BLaER1 treated with 17β-estradiol and CSF1 and Interleukin-3, amounts not matched to agents 10 nM and 100 nM (cell line): ENCODE measurements at regions not wholly inside any gene's neighbourhood (a gene's known extent, or its start where the extent isn't known, plus 50 kb on each side); places are given as distances from the start of the nearest gene placed in this dataset.
A peak's percentile ranks its signal among the peaks of the same experiment; 100 is the strongest.

Source experiments
- H3K27ac ChIP-seq, 11 experiments: shearing (Covaris generic); formaldehyde crosslinking; 2 replicates each; pipeline ENCODE4 v1.8.1; 2022
- H3K27me3 ChIP-seq, 11 experiments: shearing (Covaris generic); formaldehyde crosslinking; 2 replicates each; pipeline ENCODE4 v1.8.1; 2022
- H3K36me3 ChIP-seq, 11 experiments: shearing (Covaris generic); formaldehyde crosslinking; 2 replicates each; pipeline ENCODE4 v1.8.1; 2022
- H3K4me1 ChIP-seq, 10 experiments: shearing (Covaris generic); formaldehyde crosslinking; 2 replicates each; pipeline ENCODE4 v1.8.1; 2022
- H3K4me2 ChIP-seq, 11 experiments: shearing (Covaris generic); formaldehyde crosslinking; 2 replicates each; pipeline ENCODE4 v1.8.1; 2022
- H3K4me3 ChIP-seq, 10 experiments: shearing (Covaris generic); formaldehyde crosslinking; 2 replicates each; pipeline ENCODE4 v1.8.1; 2022
- H3K9ac ChIP-seq, 11 experiments: shearing (Covaris generic); formaldehyde crosslinking; 2 replicates each; pipeline ENCODE4 v1.8.1; 2022
- H3K9me3 ChIP-seq, 11 experiments: shearing (Covaris generic); formaldehyde crosslinking; replicated peaks in 1 of 11; 2 replicates each; pipeline ENCODE4 v1.8.1; 2022
- H4K20me1 ChIP-seq, 11 experiments: shearing (Covaris generic); formaldehyde crosslinking; 2 replicates each; pipeline ENCODE4 v1.8.1; 2022
- Cebpa-rat ChIP-seq, 11 experiments: shearing (Covaris generic); IDR thresholded peaks; 2 replicates each; pipeline ENCODE4 v1.8.1; 2022

DNA sequence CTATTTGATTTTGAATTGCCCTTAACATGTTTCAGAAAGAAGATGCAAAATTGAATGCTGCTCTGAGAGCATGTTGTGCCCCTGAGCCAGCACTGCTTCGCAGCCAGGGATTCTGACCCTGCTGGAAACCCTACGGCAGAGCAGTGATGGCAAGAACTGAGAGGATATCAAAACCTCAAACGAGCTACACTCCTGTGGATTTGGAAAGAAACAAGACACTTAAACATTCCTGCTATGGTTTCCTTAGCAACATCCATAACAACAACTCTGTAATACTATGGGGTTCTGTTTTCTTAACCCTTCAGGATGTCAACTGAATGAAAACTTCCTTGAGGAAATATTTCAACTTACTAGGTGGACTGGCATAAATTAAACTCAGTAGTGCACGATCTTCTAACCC, 649.1 kb downstream of the NYAP2 start:
- Histone ChIP-seq H3K4me1 (no peaks in the 10 kb centered on the region), H3K4me3 (no peak overlapping the region), H3K27me3 (no peaks in the 10 kb centered on the region), H3K9me3 (no peaks in the 10 kb centered on the region), H3K9ac (no peak overlapping the region), H3K27ac (no peak overlapping the region), H3K36me3 (no peaks in the 10 kb centered on the region), H4K20me1 (no peaks in the 10 kb centered on the region), H3K4me2 (no peak overlapping the region)
- TF ChIP-seq Cebpa-rat (IDR thresholded peaks at IDR 0.05), result no peak

DNA sequence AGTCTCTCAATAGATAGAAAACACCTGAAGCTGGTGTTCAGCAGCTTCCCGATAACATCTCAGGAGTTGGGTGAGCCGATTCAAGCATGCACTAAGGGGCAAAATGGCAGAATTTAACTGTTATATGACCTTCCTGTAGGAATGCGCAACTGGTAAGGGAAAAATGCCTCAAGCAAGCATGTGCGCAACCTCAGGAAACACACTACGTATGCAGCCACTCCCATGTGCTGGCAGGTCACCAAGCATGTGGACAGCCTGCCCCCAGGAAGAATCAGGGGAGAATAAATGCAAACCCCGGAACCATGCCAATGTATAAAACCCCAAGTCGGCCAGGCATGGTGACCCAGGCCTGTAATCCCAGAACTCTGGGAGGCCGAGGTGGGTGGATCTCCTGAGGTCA, 645.6 kb downstream of the NYAP2 start:
- Histone ChIP-seq H3K9ac (no peak overlapping the region), H3K36me3 (no peaks in the 10 kb centered on the region), H3K9me3 (no peaks in the 10 kb centered on the region), H4K20me1 (no peaks in the 10 kb centered on the region), H3K4me1 (no peaks in the 10 kb centered on the region), H3K27me3 (no peaks in the 10 kb centered on the region), H3K4me3 (no peak overlapping the region), H3K27ac (no peak overlapping the region), H3K4me2 (no peak overlapping the region)
- TF ChIP-seq Cebpa-rat (IDR thresholded peaks at IDR 0.05), result no peak

DNA sequence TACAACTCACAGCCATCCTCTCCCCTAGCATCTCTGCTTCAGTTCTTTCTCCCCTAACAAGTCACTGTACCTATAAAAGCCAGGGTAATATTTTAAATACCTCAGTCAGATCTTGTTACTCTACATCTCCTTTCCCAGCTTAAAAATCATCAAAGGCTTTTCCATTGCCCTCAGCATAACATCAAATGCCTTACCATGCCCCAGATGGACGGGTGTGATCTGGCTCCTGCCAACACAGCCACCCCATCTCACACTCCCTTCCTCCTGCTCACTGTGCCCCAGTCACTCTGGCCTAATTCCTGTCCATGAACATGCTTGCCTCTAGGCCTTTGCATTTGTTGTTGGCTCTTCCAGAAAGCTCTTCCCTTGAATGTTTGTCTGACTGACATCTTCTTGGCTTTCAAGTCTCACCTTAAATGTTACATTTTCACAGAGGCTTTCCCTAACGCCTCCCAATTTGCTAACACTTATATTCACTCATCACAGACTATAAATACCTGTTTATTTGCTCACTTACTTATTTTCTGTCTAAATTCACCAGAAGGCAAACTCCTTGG, 640.9 kb downstream of the NYAP2 start:
- Histone ChIP-seq H3K4me1 (no peaks in the 10 kb centered on the region), H4K20me1 (no peaks in the 10 kb centered on the region), H3K27ac (no peak overlapping the region), H3K9me3 (peaks cover 0 to 7% (median 0%) of the 10 kb centered on the region in 11 experiments; a peak in 6 of 22 replicates), H3K27me3 (no peaks in the 10 kb centered on the region), H3K4me2 (no peak overlapping the region), H3K36me3 (no peaks in the 10 kb centered on the region), H3K9ac (no peak overlapping the region), H3K4me3 (no peak overlapping the region)
- no peak for TF ChIP-seq Cebpa-rat (IDR thresholded peaks at IDR 0.05)

DNA sequence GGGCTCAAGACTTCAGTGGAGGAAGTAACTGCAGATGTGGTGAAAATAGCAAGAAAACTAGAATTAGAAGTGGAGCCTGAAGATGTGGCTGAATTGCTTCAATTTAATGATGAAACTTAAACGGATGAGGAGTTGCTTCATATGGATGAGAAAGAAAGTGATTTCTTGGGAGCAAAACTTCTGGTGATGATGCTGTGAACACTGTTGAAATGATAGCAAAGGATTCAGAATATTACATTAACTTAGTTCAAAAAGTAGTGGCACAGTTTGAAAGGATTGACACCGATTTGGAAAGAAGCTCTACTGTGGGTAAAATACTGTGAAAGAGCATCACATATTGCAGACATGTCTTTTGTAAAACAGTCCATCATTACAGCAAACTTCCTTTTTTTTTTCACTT, 638.0 kb downstream of the NYAP2 start:
- no peak overlapping the region for H3K4me2 ChIP-seq
- TF ChIP-seq Cebpa-rat (IDR thresholded peaks at IDR 0.05), result no peak
- H3K36me3 ChIP-seq, result no peaks in the 10 kb centered on the region
- peaks cover 0 to 7% (median 0%) of the 10 kb centered on the region in 11 experiments; a peak in 6 of 22 replicates for H3K9me3 ChIP-seq
- H3K9ac ChIP-seq, result no peak overlapping the region
- peaks cover 2 to 5% (median 3%) of the 10 kb centered on the region in 11 experiments; a peak in 20 of 22 replicates for H3K27me3 ChIP-seq
- H3K27ac ChIP-seq, result no peak overlapping the region
- no peaks in the 10 kb centered on the region for H3K4me1 ChIP-seq
- no peak overlapping the region for H3K4me3 ChIP-seq
- no peaks in the 10 kb centered on the region for H4K20me1 ChIP-seq

DNA sequence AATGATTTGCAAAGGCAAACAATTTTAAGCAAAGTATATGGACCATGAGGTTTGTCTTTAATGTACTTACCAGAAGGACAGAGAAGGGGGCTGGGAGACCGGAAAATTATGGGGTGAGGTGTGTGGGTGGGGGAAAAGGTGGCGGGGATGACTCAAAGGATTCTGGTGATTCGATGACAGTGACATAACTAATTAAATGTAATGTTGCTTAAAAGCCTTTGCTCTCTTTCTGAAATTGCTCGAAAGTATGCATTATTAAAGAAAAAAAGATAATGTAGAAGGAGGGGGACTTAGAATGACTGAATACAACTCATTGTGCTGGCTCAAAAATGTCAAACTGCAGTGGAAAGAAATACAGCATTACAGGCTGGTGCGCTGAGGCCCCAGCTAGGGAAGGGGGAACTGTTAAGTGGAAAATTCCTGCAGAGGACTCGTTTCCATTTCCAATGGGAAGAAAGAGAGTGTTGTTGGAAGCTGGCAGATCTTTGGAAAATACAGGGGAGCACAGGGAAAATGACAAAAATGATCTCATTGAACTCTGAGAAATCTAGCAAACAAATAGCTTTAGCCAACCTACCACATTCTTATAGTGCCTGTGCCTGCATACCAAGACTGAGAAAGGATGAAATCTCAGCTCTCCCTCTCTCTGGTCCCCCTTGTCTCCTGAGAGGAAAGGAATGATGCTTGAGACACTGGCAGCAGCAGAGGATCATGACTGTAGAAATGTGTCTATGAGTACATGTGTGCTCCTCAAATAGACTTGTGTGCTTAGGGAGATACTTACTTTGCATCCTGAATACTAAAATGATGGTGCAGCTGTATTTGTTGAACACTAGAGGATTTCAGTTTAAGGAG, 632.4 kb downstream of the NYAP2 start:
- Histone ChIP-seq H3K4me1 (peaks cover 0 to 20% (median 10%) of the 10 kb centered on the region in 10 experiments; a peak in 11 of 20 replicates), H3K4me3 (peak overlapping the region in 7 of 10 experiments; percentile 41 to 61 (median 51); a peak in 7 of 20 replicates), H3K4me2 (peak overlapping the region; percentile 69 to 86 (median 75); a peak in 20 of 22 replicates), H3K27ac (no peak overlapping the region), H3K36me3 (no peaks in the 10 kb centered on the region), H3K27me3 (peaks cover 24 to 33% (median 32%) of the 10 kb centered on the region in 11 experiments), H3K9ac (no peak overlapping the region), H3K9me3 (peaks cover 0 to 4% (median 0%) of the 10 kb centered on the region in 11 experiments; a peak in 6 of 22 replicates), H4K20me1 (no peaks in the 10 kb centered on the region)
- TF ChIP-seq Cebpa-rat (IDR thresholded peaks at IDR 0.05), result no peak

DNA sequence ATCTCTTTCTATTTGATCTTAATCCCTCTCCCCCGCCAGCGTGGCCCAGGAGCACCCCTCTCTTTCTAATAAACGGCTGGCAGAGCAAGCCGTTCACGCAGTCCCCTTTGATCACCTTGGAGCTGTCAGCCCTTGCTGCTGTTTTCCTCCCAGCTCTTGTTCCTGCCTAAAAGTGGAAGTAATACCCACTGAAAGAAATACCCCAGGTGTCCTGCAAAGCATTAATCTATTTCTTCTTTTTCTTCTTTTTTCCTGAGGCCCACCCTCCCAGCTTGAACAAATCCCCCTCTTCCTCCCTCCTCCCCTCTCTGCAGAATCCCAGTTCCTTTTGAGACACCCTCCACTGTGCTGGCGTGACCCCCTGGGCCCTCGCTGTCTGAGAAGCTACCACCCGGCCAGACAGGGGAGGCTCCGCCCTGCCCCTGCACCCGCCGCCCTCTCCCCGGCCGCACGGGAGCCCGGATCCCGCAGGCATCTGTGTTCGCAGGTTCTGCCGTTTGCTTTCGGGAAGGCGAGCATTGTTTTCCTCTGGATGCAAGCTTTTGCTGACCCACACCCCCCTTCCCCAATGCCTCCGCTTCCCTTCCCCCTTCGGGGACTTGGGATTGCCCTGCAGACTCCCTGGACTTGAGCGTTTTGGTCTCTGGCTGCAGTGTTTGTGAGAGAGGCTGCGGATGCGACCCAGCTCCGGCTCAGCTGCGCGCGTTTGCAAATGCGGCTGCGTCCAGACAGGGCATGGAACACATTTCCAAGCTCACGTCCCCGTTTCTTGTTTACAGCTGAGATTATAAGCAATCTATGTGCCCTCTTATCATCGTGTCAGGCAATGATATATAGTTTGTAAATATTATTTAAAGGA, 631.5 kb downstream of the NYAP2 start:
- Histone ChIP-seq H3K9ac (peak overlapping the region in 3 of 11 experiments; percentile 7 to 33 (median 19); a peak in 4 of 22 replicates), H4K20me1 (no peaks in the 10 kb centered on the region), H3K27ac (no peak overlapping the region), H3K36me3 (no peaks in the 10 kb centered on the region), H3K4me2 (peak overlapping the region; percentile 69 to 86 (median 75)), H3K4me3 (peak overlapping the region; percentile 41 to 61 (median 51); a peak in 19 of 20 replicates), H3K4me1 (peaks cover 0 to 20% (median 10%) of the 10 kb centered on the region in 10 experiments; a peak in 11 of 20 replicates), H3K27me3 (peaks cover 24 to 33% (median 32%) of the 10 kb centered on the region in 11 experiments), H3K9me3 (no peaks in the 10 kb centered on the region; a peak in 1 of 22 replicates)
- no peak for TF ChIP-seq Cebpa-rat (IDR thresholded peaks at IDR 0.05)

DNA sequence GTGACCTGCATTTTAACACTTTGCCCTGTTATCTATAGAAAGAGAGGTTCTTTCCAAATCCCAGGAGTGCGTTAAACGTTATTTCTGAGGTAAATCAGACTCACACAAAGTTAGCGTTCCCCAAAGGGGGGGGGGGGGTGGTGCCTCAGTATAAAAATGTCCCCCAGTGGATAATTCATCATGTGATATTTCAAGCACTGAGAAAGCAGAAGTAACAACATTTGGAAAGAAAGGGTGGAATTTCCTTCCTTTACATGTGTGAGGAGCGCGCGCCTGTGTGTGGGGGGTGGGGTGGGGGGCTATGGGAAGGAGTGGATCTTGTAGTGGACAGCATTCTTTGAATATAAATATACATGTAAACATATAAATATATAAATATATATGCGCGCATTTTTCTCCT, 630.9 kb downstream of the NYAP2 start:
- no peaks in the 10 kb centered on the region for H3K36me3 ChIP-seq
- H4K20me1 ChIP-seq, result no peaks in the 10 kb centered on the region
- H3K27me3 ChIP-seq, result peaks cover 24 to 33% (median 32%) of the 10 kb centered on the region in 11 experiments
- peak overlapping the region; percentile 69 to 86 (median 75); a peak in 21 of 22 replicates for H3K4me2 ChIP-seq
- H3K27ac ChIP-seq, result no peak overlapping the region
- H3K9me3 ChIP-seq, result no peaks in the 10 kb centered on the region; a peak in 1 of 22 replicates
- H3K9ac ChIP-seq, result no peak overlapping the region; a peak in 1 of 22 replicates
- peak overlapping the region in 6 of 10 experiments; percentile 41 to 61 (median 52); a peak in 8 of 20 replicates for H3K4me3 ChIP-seq
- H3K4me1 ChIP-seq, result peaks cover 0 to 20% (median 10%) of the 10 kb centered on the region in 10 experiments; a peak in 11 of 20 replicates
- TF ChIP-seq Cebpa-rat (IDR thresholded peaks at IDR 0.05), result no peak

DNA sequence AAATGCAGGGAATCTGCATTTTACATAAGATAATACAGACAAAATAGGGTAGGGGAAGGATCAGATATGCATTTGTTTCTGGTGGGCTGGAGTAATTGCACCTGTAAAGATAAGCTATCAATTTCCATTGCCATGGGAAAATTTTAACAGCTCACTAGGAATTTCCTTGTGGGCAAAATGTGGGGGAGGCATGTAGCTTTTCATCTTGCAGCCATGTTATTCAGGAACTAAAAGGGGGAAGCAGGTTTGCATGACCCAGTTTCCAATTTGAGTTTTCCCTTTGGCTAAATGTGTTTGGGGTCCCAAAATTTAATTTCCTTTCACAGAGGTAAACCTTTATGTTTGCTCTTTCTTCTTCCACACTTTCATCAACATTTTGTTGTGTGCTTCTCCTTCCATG, 624.4 kb downstream of the NYAP2 start:
- Histone ChIP-seq H3K9ac (no peak overlapping the region), H3K4me1 (no peaks in the 10 kb centered on the region), H3K36me3 (no peaks in the 10 kb centered on the region), H3K27me3 (no peaks in the 10 kb centered on the region), H4K20me1 (no peaks in the 10 kb centered on the region), H3K27ac (no peak overlapping the region), H3K4me2 (no peak overlapping the region), H3K9me3 (peaks cover 0 to 6% (median 1%) of the 10 kb centered on the region in 11 experiments; a peak in 14 of 22 replicates), H3K4me3 (no peak overlapping the region)
- no peak for TF ChIP-seq Cebpa-rat (IDR thresholded peaks at IDR 0.05)

DNA sequence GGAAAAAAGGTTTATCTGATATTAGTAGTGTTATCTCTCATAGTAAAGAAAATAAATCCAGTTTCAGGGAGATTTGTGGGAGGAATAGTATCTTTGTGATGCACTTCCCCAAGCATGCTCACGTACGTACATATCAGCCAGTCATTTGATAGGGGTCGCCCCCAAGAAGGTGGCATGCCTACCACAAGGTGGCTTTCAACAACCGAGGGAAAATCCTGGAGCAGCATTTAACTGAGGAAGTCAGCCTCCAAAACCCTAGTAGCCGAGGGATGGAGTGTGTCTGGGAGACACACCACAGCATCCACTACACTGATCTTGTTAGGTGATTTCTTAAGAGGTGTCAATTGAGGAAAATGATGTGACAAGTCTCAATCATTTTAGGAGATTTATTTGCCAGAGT, 623.9 kb downstream of the NYAP2 start:
- Histone ChIP-seq H4K20me1 (no peaks in the 10 kb centered on the region), H3K4me1 (no peaks in the 10 kb centered on the region), H3K4me2 (no peak overlapping the region), H3K4me3 (no peak overlapping the region), H3K36me3 (no peaks in the 10 kb centered on the region), H3K27me3 (no peaks in the 10 kb centered on the region), H3K27ac (no peak overlapping the region), H3K9ac (no peak overlapping the region), H3K9me3 (peaks cover 5 to 12% (median 7%) of the 10 kb centered on the region in 11 experiments)
- no peak for TF ChIP-seq Cebpa-rat (IDR thresholded peaks at IDR 0.05)
